ENCODE measurements at regions not wholly inside any gene's neighbourhood (a gene's known extent, or its start where the extent isn't known, plus 50 kb on each side); places are given as distances from the start of the nearest gene placed in this dataset.

DNA sequence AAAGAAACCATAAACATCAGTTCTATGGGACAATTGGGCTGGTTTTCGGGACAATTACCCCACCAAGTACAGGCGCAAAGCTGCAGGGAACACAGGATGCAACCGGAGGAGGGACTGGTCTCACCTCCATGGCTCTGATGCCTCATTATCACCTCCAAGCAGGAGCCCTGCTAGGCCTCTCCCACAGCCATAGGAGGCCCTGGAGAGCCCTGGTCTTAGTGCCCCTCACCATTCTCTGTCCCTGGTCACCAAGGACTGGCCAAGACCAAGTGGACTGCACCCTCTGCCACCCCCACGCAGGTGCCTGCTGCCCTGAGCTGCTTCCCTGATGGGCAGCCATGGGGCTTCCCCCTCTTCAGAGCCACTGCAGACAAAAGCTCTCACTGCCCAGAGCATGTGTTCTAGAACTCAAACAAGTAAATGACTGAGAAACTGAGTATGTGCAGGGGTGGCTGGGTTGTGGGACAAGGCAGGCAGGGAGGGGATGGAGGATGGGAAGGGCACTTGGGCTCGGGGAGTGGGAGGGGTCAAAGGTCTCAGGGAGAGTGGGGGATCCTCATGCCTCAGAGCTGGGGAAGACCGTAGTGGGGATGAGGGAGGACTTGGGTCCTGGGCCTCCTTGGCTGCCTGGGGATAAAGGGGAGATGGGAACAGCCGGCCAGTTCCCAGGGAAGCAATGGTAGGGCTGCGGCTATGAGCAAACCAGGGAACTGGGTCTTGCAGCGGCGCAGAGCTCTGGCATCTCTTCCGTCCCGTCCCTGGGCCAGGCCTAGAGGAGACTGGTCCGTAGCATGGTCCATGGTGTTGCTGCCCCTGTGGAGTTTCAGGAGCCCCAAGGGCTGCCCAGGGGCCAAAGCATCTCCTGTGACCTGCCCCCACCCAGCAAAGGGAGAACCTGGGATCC is 435.1 kb downstream of the PREX1 start:
- Mint-ChIP-seq H3K9me3 (peaks cover 18% of the 10 kb centered on the region), H3K4me1 (peaks cover 9% of the 10 kb centered on the region), H3K36me3 (peaks cover 10% of the 10 kb centered on the region), H3K27ac (no peak overlapping the region), H3K27me3 (ENCODE audit: low read depth) (no peaks in the 10 kb centered on the region; the same call in 1 of the 2 replicates), H3K4me3 (no peak overlapping the region)
- ChIA-PET POLR2A (interaction anchor here (0.5 kb wide), 1 partner anchor 52 kb away, joined by 3 read pairs; no protein-coding TSS in a partner anchor), CTCF (no interaction called here)
- ATAC-seq (no peak), DNase-seq (ENCODE audit: low spot score) (no peak)
- no peak for TF ChIP-seq ZNF281 (CRISPR knock-in tag; IDR thresholded peaks at IDR 0.05)

GRCh38 chr20:48390981-48391380 is 436.8 kb downstream of the PREX1 start:
- Mint-ChIP-seq H3K36me3 (peaks cover 10% of the 10 kb centered on the region), H3K4me3 (no peak overlapping the region), H3K27ac (no peak overlapping the region), H3K9me3 (peaks cover 18% of the 10 kb centered on the region), H3K4me1 (peaks cover 9% of the 10 kb centered on the region), H3K27me3 (ENCODE audit: low read depth) (no peaks in the 10 kb centered on the region; the same call in 1 of the 2 replicates)
- TF ChIP-seq, protein P1, sequence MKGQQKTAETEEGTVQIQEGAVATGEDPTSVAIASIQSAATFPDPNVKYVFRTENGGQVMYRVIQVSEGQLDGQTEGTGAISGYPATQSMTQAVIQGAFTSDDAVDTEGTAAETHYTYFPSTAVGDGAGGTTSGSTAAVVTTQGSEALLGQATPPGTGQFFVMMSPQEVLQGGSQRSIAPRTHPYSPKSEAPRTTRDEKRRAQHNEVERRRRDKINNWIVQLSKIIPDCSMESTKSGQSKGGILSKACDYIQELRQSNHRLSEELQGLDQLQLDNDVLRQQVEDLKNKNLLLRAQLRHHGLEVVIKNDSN (CRISPR knock-in tag; IDR thresholded peaks at IDR 0.05), result no peak
- no peak for TF ChIP-seq MYBL2 (CRISPR knock-in tag; IDR thresholded peaks at IDR 0.05)
- no peak for TF ChIP-seq IRF2 (CRISPR knock-in tag; IDR thresholded peaks at IDR 0.05; ENCODE audit: borderline replicate concordance, low read depth)
- no peak for TF ChIP-seq E2F4 (CRISPR knock-in tag; IDR thresholded peaks at IDR 0.05; ENCODE audit: borderline replicate concordance, low read depth)
- TF ChIP-seq ZNF317 (CRISPR knock-in tag; IDR thresholded peaks at IDR 0.05; ENCODE audit: borderline replicate concordance, low read depth), result no peak
- no peak for TF ChIP-seq PREB (CRISPR knock-in tag; IDR thresholded peaks at IDR 0.05; ENCODE audit: borderline replicate concordance)
- TF ChIP-seq NFATC4 (CRISPR knock-in tag; IDR thresholded peaks at IDR 0.05), result no peak
- TF ChIP-seq ZNF121 (CRISPR knock-in tag; IDR thresholded peaks at IDR 0.05), result no peak
- TF ChIP-seq FOXP1 (CRISPR knock-in tag; IDR thresholded peaks at IDR 0.05; ENCODE audit: borderline replicate concordance), result no peak
- TF ChIP-seq ZBTB43 (CRISPR knock-in tag; IDR thresholded peaks at IDR 0.05), result no peak
- TF ChIP-seq GTF2I (CRISPR knock-in tag; conservative IDR thresholded peaks at IDR 0.05), result no peak
- no peak for TF ChIP-seq ZNF219 (CRISPR knock-in tag; IDR thresholded peaks at IDR 0.05; ENCODE audit: borderline replicate concordance)
- no peak for TF ChIP-seq TCF7 (CRISPR knock-in tag; IDR thresholded peaks at IDR 0.05; ENCODE audit: low read depth)
- no peak for TF ChIP-seq ZNF138 (CRISPR knock-in tag; conservative IDR thresholded peaks at IDR 0.05)
- TF ChIP-seq RELA (CRISPR knock-in tag; IDR thresholded peaks at IDR 0.05; ENCODE audit: borderline replicate concordance), result no peak
- no peak for TF ChIP-seq ATF6 (CRISPR knock-in tag; IDR thresholded peaks at IDR 0.05)
- TF ChIP-seq, protein P2, sequence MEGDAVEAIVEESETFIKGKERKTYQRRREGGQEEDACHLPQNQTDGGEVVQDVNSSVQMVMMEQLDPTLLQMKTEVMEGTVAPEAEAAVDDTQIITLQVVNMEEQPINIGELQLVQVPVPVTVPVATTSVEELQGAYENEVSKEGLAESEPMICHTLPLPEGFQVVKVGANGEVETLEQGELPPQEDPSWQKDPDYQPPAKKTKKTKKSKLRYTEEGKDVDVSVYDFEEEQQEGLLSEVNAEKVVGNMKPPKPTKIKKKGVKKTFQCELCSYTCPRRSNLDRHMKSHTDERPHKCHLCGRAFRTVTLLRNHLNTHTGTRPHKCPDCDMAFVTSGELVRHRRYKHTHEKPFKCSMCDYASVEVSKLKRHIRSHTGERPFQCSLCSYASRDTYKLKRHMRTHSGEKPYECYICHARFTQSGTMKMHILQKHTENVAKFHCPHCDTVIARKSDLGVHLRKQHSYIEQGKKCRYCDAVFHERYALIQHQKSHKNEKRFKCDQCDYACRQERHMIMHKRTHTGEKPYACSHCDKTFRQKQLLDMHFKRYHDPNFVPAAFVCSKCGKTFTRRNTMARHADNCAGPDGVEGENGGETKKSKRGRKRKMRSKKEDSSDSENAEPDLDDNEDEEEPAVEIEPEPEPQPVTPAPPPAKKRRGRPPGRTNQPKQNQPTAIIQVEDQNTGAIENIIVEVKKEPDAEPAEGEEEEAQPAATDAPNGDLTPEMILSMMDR (IDR thresholded peaks at IDR 0.05), result no peak
- DNase-seq (ENCODE audit: low spot score), result no peak
- CTCF ChIA-PET, result no interaction called here
- ATAC-seq, result no peak
- POLR2A ChIA-PET, result no interaction called here
